Posterior vena cava (tissue), 2 donors: ENCODE measurements at regions not wholly inside any gene's neighbourhood (a gene's known extent, or its start where the extent isn't known, plus 50 kb on each side); places are given as distances from the start of the nearest gene placed in this dataset.
"Not testable (repeated sequence)": the region's sequence is repeated elsewhere in the genome, so short reads cannot be mapped to it uniquely, and the experiment has no call there.

Source experiments
- DNase-seq: peaks from one replicate; pipeline ENCODE4 v3.0.0-alpha.2; 2020; ENCODE audit warnings: low spot score
- intact Hi-C, 2 donors: fragments of 100-400 bp; cut with DNase I; formaldehyde crosslinking; loops; one replicate each; pipeline versions ENCODE4 v1.14.1 to v1.14.2; 2022 to 2023
- donor health status: DM: yes; HTN: yes; CAD: no.
- donor health status: DM: yes; HTN: yes; CAD: no.

GRCh38 chr2:137870682-137871081 is 93.6 kb upstream of the HNMT start:
- no peak for DNase-seq
- intact Hi-C loops: no loop called here

- intact Hi-C loops: no loop called here
- DNase-seq: no peak
Observed at GRCh38 chr2:137872577-137872976, 91.7 kb upstream of the HNMT start.

DNA sequence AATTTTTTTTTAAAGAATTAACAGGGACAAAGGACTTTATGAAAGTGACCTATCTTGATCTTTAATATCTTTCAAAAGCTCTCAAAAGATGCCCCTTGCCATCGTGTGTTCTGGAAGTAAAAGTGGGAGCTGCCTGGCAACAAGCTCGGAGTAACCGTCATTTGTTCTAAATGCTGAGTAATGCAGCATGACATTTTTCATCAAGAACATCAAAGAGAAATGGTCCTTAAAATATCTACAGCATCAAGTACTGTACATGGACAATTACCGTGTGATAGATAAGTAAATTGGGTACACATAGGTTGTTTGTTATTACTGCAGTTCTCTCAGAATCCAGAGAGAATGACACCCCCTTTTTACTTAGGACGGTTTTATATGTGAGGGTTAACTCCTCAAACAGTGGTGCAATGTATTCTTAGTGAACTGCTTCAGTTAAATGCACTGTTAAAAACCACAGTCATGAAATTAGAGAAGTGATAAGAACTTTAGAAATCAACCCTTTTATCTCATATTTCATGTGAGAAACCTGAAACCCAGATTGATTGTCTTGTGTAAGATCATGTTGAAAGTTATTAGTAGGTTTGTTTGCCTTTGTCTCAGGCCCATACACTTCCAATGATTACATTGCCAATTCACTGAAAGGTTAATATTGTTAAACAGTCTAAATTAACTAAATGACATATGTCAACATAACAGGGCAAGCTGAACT is 90.6 kb upstream of the HNMT start:
- no peak for DNase-seq
- intact Hi-C loops: no loop called here

DNA sequence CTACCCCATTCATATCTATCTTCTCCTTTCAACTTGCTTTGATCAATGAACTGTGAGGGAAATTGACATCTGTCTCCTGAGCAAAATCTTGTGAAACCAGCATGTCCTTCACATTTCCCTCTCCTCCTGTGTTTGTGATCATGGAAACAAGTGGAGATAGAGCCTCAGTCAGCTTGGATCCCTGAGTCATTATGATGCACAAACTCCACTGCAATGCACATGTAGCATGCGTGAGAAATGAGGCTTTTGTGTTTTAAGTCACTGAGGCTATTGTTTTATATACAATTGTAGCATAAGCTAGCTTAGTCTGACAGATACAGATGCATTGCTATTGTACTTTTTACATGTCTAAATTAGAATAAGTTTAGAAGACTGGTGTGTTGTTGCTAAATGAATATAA is 85.2 kb upstream of the HNMT start:
- intact Hi-C loops: no loop called here
- no peak for DNase-seq

DNA sequence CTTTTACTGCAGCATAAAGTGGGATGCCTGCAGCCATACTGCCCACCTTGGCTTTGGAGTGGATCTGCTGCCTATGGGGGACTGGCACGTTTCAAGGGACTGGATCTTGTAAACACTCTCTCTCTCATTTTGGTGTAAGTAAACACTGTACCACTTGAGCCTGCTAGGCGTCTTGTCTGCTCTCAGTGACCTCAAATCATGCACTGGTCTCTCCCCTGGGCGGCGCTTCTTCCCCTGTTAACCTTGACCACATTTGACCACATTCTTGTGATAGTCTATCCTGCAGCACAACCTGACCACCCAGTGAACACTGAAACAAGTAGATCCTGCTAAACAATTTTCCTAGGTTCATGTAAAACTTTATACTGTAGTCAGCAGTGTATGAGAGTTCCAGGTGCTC is 82.6 kb upstream of the HNMT start:
- no peak for DNase-seq
- intact Hi-C loops: no loop called here

DNA sequence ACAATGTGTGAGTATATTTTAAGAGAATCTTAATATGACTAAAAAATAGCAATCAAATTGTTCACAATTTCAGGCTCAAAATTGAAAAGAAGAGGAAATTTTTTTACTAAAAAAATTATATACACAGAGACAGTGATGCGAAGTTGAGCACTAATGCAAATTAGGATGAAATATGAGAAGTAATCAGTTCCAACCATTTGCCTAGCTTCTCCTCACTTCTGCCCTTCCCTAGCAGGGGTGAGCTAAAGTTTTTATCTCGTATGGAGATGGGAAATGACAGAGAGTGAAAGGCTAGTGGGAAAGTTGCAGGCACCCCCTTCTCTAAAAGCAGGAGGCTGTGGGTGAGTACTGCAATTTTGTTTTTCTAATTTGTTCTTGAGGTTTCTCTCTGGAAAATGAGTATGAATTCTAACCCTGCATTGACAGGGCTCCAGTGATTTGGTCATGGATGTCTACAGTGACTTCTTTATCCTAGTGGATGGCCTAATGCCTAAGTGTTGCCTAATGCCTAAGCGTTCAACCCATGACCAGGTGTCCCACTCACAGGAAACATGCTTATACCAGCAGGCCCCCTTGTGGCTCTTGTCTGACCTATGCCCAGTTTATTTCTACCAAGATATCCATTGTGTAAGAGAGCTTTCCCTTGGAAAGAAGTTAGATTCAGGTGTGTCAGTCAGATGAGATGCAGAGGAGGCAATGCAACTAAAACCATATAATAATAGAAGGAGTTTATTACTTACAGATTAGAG is 78.0 kb upstream of the HNMT start:
- intact Hi-C loops: no loop called here
- DNase-seq: no peak

- intact Hi-C loops: no loop called here
- DNase-seq: no peak
Observed at GRCh38 chr2:137888845-137889244, 75.4 kb upstream of the HNMT start.

DNA sequence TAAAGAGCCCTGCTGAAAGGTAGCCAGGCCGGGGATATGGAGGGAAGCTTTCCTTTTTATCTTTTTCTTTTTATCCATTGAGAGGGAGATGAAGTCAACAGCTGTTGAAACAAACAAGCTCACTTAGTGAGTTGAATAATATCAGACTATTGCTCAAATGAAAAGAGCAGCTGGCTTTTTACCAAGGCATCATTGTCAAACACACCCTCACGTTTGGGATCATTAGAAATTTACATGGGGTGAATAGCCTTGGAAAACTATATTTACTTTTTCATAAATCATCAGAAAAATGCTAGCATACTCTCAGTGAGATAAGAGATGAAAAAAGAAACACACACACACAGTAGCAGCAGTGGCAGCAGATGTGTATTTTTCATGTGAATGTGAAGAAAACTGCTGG is 71.5 kb upstream of the HNMT start:
- intact Hi-C loops: no loop called here
- DNase-seq: no peak

DNA sequence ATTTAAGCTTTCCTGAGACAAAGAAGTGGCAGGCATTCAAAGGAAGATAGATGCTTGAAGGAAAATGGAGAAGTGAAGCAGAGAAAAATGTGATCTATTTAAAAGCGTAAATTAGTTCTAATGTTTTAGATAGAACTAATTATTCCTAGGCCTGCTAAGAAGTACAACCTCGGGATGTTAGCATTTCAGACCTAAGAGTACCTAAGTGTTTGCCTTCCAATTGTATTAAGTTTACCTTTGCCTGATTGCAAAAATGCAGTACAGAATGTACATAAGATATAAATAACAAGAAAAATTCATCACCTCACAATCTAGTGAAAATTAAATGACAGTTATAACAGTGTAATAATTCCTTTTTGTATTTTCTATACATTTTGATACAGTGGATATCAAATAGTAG is 71.1 kb upstream of the HNMT start:
- intact Hi-C loops: no loop called here
- DNase-seq: no peak

DNA sequence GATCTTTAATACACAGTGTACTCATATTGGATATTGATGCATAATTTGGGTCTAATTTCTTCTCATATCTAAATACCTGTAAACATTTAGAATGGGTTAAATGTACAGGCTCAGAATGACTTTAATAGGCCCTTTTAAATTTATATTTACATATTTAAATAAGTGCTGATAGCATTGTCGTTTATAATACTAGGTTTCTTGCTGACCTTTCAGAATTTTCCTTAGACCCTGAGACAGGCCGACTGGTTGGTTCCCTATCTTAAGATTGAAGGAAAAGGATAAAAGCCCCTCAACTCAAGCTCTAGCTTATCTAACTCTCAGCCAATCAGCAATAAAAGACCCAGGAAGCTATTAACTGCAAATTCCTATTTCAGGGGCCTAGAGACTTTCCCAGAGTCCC is 67.8 kb upstream of the HNMT start:
- intact Hi-C loops: no loop called here
- no peak for DNase-seq

DNA sequence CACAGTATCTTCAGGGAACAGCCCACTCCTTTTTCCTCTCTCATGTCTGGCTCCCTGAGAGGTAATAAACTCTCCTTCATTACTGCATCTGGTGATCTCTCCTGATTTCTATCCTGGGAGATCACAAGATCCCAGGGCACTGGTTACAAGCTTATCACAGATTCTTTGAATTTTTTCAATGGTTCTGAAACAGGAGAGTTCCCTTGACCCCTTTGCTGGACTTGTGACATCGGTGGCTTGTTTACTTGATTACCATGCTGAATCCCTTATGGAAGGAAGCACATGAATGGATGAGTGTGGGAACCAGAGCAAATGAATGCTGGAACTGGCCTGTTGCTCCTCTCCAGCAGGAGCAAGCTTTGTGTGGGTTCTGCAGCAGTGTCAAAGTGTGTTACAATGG is 67.2 kb upstream of the HNMT start:
- no peak for DNase-seq
- intact Hi-C loops: no loop called here

GRCh38 chr2:137900421-137901141 is 63.7 kb upstream of the HNMT start:
- intact Hi-C loops: loop anchor here in 1 of 2 donors (10.0 kb wide), 1 partner anchor 924 kb away; no protein-coding TSS in a partner anchor
- DNase-seq: no peak

GRCh38 chr2:137910641-137911040 is 53.6 kb upstream of the HNMT start:
- intact Hi-C loops: no loop called here
- DNase-seq: no peak

- intact Hi-C loops: no loop called here
- no peak for DNase-seq
Observed at GRCh38 chr2:137912371-137912770, 51.9 kb upstream of the HNMT start.

- intact Hi-C loops: no loop called here
- no peak for DNase-seq
Observed at GRCh38 chr2:137913169-137913568, 51.1 kb upstream of the HNMT start.

GRCh38 chr2:137913648-137914047 is 50.6 kb upstream of the HNMT start:
- intact Hi-C loops, DNase-seq: not testable (repeated sequence)
